HG03045 (cell line): ENCODE measurements at regions not wholly inside any gene's neighbourhood (a gene's known extent, or its start where the extent isn't known, plus 50 kb on each side); places are given as distances from the start of the nearest gene placed in this dataset.

ENCODE experiments used
- ATAC-seq: cut with Tn5 transposase; IDR thresholded peaks from one replicate; pipeline ENCODE4 v1.9.1; 2021; ENCODE audit warnings: mild to moderate bottlenecking, moderate library complexity; ENCODE audit not compliant: unreplicated experiment

DNA sequence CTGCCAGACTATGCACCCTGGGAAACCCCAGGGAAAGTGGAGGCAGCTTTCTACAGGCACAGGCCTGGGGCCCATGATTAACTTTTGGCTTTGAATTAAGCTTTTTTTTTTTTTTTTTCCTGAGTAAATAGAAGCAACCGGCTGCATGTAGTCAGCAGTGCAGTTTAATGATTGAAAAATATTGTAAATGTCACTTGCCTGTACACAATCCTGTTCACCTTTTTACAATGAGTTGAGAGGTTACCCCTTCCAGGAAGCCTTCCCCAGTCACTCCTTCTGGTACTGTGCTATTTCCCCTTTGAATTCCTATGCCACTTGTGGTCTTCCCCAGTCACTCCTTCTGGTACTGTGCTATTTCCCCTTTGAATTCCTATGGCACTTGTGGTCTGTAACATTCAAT lies 475.6 kb downstream of the TDRD15 start:
- ATAC-seq = no peak

DNA sequence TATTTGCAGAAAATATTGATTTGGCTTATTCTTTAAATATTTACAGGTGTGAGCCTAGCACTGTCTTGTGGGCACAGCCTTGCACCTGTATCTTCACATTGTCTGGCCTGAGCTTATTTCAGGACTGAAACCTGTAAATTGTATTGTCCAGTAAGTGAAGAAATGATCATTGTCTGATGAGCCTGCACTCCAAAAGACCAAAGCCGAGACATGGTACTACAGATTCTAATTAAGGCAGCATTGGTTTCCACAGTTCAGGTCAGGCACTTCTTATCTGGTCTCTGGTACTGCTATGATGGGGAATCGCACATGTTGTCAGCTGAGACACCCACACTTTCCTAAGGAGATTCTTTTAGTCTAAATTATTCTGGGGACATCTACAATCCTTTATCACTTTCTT lies 479.0 kb downstream of the TDRD15 start:
- ATAC-seq = no peak

DNA sequence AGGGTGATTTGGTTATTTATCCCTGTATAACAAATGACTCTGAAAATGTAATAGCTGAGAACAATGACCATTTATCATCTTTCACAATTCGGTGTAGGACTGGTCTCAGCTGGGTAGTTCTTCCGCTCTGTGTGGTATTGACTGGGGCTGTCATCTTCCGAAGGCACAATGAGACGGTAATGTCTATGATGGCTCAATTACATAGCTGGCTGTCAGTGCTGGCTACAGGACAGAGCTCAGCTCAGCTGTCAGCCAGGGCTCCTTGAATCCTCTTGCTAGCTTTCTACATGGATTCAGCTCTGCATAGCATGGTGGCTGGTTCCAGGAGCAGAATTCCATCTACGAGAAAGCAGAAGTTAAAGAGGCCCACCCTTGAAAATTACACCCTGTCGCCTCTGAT lies 483.8 kb downstream of the TDRD15 start:
- ATAC-seq = no peak

DNA sequence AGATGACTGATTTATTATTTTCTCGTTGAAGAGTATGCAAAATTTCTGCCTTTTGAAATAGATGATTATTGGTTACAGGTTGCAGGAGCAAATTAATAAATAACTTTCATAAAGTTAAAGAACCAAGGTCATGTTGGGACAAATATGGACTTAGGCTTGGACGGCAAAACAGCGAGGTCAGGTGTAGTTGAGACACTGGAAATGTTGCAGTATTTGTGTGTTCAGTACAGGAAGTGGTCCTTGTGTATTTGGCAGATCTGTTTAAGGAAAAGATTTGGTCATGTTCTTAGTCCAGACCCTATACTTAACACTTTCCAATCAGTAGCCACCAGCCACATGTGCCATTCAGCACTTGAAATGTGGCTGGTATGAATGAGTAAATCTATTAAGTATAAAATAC lies 486.5 kb downstream of the TDRD15 start:
- ATAC-seq = no peak

DNA sequence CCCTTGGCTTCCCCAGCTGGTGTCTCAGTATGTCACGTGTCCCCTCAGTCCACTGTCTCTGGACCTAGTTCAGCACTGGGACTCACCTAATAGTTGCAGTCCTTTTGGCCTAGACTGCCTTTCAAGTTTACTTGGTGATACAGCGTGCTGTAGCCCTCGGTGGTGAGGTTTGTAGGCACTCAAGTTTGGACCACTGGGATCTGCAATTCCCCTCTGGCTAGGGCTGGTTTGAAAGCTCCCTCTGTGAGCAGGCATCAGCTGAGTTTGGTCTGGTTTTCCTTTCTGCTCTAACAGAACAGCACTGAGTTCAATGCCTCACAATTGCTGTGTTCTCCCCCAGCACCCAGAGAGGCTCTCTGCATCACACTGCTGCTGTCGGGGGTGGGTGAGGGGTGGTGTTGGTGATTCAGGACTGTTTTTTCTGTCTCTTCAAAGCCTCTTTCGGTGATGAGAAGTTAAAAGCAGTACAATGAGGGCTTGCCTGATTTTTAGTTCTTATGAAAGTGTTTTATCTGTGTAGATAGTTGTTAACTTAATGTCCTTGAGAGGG lies 494.2 kb downstream of the TDRD15 start:
- ATAC-seq = no peak

DNA sequence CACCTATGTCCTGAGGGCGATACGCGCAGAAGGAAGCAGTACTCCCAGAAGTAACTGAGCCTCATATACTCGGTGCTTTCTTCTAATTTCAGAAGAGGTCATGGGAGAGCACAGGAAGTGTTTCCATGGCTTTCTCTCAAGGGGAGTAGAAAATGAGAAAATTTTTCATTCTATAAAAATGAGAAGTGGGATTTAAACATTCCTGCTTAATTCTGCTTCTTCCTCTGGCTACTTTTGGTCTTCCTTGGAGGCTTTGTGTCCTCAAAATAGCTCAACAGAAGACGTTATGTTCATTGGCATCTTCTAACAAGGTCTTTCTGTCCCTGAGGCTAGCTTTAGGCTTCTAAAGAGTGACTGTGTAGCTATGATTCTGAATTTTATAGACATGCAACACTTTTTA lies 497.0 kb downstream of the TDRD15 start:
- ATAC-seq = no peak

DNA sequence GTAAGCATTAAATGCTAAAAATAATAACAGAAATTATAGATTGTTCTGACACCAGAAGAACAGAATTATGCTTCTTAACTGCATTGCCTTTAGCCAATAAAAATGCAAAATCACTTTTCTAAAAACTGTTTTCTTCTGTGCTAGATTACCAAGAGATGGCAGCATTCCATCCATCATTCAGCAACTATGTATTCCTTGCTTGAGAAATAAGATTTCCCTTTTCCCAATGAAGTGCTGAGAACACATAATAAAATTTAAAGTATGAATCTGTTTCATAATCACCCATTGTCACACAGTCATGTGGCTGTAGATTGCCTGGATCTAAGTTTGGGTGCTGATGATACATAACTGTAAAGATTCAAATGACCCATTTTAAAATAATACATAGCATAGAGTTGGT lies 504.2 kb downstream of the TDRD15 start:
- no peak for ATAC-seq

DNA sequence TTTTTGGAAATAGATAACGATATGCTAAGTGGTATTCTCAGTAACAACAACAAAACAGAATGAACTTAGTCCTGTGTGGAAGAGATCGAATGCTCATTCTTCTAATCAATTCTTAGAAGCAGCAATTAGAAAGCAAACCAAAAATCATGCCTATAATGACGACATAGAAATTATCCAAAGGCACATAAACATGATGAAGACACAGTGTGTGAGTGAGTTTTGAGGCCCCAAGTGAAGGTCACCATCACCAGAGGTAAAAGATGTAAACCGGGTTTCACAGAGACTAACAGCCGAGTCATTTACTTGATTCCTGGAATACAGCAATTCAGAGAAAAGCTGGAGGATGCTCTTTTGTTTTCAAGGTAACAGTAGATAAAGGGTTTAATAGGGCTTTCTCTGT lies 509.2 kb downstream of the TDRD15 start:
- ATAC-seq = no peak

DNA sequence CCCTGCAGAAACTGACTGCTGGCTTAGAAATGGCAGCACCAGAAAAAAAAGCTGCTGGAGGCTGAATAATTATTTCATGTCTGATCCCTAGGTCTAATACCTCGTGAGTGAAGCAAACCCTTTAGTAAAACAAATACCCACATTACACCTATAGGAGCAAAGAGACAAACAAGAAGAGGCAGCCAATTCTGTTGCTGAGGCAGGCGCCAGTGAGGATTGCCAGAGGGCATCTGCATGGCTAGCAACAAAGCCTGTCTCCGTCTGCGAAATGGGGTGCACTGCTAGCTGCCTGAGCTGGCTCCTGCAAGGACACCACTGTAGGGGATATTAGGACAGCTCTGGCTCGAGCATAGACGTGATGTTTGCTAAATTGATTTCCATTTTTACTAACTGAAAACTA lies 509.7 kb downstream of the TDRD15 start:
- ATAC-seq = no peak

DNA sequence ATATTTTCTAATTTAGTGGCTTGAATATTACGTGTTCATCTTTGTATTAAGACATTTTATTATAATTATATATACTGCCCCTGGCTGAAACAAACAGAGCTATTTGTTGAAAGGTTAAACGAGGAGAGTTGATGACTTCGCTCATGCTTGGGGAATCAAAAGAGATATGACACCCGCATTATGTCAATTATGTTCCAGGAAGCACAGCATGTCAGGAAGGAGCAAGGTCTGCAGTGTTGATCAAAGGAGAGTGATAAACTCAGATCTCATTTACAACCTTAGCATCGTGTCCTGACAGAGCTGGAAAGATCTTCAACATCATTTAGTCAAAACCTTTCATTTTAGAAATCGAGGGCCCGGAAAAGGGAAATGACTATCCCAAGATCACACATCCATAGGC lies 510.1 kb downstream of the TDRD15 start:
- ATAC-seq = no peak

DNA sequence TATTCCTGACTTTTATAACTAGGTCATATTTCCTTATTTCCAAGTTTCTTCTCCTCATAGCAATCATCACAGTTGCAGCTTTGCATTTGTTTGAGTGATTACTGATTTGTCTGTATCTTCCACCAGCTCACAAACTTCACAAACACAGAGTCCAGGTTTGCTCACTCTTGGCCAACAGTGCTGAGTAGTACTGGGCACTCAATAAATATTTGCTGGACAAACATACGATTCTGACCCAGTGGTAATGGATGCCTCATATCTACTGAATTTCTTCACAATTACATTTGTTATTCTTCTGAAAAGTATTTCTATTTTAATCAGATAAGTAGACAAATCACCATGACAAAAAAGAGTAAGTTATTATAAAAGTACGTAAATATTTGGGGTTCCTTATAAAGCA lies 516.3 kb downstream of the TDRD15 start:
- ATAC-seq = no peak

DNA sequence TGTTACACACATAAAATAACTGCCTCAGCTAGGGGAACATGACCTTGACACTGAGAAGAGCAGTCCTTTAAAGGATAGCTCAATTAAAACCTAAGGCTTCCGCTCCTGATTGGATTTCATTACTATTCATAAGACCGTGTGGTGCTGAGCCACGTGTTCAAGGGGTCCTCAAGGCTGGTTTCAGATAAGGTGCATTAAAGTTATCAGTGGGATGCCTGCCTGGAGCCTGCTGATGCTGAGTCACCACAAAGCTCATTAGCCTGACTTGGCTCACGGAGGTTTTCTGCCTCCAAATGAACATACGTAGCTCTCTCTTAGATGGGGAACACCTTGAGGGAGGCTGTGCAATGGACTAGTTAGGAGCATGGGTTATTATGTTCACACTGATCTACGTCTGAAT lies 518.9 kb downstream of the TDRD15 start:
- no peak for ATAC-seq

DNA sequence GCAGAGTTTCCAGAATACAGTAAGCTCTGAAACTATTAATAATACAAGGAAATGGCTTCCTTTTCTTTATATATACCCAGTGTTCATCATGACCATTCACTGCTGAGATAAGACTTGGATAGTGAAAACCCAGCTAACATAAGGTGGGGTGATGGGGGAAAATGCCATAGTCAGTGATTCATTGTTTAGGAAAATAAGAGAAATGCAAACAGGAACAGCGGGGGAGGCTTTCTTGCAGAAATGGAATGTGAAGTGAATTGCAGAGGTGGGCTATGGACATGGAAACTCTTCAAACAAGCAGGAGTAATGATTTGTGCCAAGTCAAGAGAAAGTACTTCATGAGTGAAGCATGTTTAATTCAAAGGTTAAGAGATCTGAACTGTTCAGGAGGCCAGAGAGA lies 519.4 kb downstream of the TDRD15 start:
- ATAC-seq = no peak

DNA sequence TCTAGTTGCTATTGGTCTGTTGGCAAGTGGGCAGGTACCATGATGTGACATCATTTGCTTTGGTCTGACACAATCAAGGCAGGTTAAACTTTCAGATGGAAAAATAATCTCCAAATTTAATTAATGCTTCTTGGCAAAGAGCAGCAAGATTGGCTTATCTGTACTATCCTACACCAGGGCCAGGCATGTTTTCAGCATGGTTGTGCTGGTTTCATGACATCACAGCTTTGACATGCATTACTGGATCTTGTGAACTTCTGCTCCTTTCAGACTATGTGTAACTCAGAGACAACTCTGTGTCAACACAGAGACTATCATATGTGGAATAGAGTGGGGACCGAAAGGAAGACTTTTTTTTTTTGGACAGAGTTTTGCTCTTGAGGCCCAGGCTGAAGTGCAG lies 520.5 kb downstream of the TDRD15 start:
- no peak for ATAC-seq

DNA sequence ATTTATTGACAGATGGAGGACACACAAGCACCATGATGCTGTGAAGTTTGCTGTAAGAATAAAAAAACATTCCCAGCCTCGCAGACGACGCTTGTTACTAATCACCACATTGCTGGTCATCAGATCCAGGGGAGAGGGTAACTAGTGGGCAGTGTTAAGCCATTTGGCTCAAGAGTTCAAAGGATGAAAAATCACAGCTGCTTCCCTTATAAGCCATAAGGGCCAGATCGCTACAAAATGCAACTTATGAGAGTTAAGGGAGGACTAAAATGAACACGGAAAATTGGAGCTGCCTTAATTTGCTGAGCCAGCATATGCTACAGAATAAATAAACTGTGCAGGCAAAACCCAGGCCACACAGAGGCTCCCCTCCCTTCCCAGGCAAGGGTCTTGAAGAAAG lies 522.6 kb downstream of the TDRD15 start:
- ATAC-seq = no peak

DNA sequence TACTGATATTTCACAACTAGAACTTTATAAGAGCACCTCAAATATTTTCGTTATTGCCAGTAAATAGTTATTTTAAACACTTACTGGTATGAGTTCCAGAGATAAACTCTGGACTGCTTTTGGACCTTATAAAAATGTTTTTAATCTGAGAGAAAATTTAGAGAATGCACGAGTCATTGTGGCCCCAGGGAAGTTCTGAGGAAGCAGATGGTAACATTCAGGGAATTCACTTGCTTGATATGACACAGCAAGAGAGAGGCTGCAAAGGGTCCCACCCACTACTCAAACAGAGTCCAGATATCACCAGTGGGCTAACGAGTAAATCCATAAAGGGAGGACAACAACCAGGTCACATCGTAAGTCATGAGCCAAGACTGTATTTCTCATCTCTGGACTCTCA lies 526.8 kb downstream of the TDRD15 start:
- ATAC-seq = no peak

DNA sequence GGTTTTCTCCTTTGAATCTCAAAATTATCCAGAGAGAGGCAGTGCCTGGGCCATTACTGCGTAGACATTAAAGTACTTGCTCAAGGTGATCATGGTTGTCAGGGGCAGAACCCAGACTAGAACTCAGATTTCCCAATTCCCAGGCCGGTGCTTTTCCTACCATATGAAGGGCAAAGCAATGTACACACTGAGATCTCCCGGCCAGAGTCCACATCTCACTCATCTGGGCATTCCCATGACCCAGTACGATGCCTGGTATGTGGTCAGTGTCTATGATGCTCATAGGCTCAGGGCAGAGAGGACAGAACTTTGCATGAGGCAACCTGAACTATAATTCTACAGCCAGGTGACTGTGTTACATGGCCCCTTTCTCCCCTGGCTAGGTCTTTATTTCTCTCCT lies 531.4 kb downstream of the TDRD15 start:
- ATAC-seq = no peak

DNA sequence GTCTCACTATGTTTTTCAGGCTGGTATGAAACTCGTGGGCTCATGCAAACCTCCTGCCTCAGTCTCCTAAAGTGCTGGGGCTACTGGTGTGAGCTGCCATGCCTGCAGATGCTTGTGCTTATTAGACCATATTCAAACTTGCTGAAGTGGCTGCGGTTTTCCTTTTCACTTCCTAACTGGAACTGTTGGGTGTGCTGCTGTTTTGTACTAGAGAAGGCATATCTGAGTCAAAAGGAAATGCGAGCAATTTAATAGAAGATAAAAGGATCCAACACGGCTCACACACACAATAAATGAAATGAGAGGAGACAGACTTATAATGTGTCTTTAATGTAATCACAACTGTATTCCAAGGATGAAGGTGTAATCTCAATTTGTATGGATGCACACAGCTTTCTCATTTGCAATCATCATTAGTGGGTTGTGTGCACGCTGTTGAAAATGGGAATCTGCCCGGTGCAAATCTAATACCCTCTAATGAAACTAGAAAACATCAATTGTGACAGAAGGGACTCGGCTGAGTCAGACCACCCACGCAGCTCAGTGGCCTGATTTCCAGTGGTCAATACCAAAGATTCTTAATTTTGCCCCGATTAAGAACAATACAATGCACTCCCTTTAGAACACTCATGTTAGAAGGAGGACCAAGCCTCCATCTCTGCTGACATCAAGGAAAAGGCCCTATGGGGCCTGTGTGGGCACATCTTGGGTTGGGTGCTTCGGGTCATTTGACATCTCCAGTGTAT lies 532.7 kb downstream of the TDRD15 start:
- ATAC-seq = no peak

DNA sequence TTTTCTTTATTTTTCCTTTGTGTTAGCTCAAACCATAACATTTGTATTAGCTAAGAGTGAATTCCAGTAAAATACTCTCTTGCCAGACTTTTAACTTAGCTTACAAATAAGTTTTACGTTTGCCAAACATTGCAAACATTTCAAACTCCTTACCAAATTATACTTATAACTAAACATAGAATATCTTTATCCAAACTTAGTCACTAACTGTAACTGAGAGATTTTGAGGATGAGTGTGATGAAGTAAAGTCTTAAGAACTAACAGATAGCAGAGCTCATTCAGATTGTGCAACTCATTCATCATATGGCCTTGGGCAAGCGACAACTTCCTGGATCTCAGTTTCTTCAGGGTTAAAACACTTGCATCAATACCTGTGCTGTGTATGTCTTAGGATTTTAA lies 533.7 kb downstream of the TDRD15 start:
- ATAC-seq = no peak

DNA sequence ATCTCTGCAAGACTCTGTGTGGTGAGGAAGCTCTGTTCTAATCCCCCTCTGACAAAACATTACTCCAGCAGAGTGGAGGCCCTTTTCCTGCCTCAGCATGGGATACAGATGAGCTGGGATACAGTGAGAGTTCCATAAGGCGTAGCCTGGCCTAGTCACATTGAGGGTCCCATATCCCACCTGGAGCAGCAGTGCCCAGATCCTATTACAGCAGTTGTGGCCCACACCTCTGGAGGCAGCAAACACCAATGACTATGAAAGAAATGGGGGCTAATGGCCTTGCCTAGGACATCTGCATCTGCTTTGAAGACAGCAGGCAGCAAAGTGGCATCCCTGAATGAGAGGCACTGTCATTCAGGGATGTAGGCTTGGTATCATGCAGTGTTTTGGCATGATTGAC lies 534.5 kb downstream of the TDRD15 start:
- ATAC-seq = no peak

DNA sequence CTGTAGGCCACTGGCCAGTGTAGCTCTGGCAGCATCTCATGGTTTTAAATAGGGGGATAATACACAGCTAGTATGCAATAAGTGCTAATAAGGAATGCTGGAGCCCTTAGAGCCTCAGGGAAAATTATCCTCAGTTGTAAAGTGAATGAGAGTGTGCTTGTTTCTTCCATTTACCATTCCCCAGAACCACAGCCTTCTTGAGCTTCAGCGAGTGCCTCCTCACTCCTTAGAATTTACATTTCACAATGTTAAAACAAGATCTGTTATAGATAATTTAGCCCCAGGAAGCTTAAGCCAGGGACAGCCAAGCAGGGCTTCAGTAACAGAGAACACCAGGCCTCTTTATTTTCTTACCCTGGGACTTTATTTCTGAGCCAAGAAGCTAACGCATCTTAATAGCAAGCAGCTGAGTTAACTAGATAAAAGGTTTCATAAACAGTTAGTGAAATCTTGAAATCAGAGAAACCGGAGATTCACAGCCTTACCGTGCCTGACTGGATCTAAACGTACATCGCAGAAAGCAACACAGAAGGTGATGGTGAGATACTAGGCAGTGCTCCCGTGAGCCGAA lies 535.2 kb downstream of the TDRD15 start:
- no peak for ATAC-seq

DNA sequence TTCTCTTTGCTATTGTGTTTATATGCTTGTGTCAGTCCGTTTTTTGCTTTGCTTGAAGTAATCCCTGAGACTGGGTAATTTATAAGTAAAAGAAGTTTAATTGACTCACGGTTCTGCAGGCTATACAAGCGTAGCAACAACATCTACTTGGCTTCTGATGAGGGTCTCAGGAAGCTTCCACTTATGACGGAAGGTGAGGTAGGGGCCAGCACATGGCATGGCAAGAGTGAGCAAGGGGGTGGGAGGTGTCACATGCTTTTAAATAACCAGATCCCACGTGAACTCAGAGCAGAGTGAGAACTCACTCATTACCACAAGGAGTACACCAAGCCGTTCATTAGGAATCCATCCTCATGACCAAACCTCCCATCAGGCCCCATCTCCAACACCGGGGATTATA lies 540.3 kb downstream of the TDRD15 start:
- no peak for ATAC-seq

DNA sequence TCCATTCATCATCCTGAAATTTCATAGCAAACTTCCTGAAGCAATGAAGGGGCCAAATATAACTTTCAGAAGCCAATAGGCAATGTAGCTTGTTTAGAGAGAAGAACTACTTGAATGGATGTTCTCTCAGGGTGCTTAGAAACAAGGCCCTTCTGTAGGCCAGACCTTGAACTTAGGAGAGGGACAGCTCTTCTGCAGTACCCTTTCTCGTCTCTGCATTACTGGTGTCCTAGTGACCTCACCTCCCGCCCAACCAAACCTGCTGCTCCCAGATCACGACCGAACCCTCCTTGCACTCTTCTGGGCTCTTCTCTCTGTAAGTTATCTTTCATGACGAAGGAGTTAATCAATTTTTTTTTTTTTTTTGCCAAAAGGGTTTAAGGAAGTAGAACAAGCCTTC lies 543.9 kb downstream of the TDRD15 start:
- ATAC-seq = no peak
